GM21423 (cell line): ENCODE measurements at regions not wholly inside any gene's neighbourhood (a gene's known extent, or its start where the extent isn't known, plus 50 kb on each side); places are given as distances from the start of the nearest gene placed in this dataset.
"Not testable (repeated sequence)": the region's sequence is repeated elsewhere in the genome, so short reads cannot be mapped to it uniquely, and the experiment has no call there.

ENCODE experiments used
- ATAC-seq: cut with Tn5 transposase; IDR thresholded peaks from one replicate; pipeline ENCODE4 v1.9.1; 2021; ENCODE audit warnings: mild to moderate bottlenecking, moderate library complexity; ENCODE audit not compliant: unreplicated experiment

- ATAC-seq = no peak
These were observed 433.0 kb upstream of the RUNX1 start for GRCh38 chr21:35482096-35482495.

GRCh38 chr21:35481005-35481404 is 431.9 kb upstream of the RUNX1 start:
- no peak for ATAC-seq

- ATAC-seq = no peak
These were observed 430.4 kb upstream of the RUNX1 start for GRCh38 chr21:35479529-35479928.

GRCh38 chr21:35479065-35479448 is 430.0 kb upstream of the RUNX1 start:
- no peak for ATAC-seq

GRCh38 chr21:35478161-35479064 is 429.3 kb upstream of the RUNX1 start:
- no peak for ATAC-seq

GRCh38 chr21:35477622-35478021 is 428.5 kb upstream of the RUNX1 start:
- ATAC-seq = no peak

- no peak for ATAC-seq
These were observed 427.7 kb upstream of the RUNX1 start for GRCh38 chr21:35476621-35477395.

- no peak for ATAC-seq
These were observed 426.7 kb upstream of the RUNX1 start for GRCh38 chr21:35475762-35476161.

- no peak for ATAC-seq
These were observed 425.9 kb upstream of the RUNX1 start for GRCh38 chr21:35475009-35475408.

GRCh38 chr21:35473496-35473895 is 424.4 kb upstream of the RUNX1 start:
- no peak for ATAC-seq

GRCh38 chr21:35470522-35470921 is 421.4 kb upstream of the RUNX1 start:
- ATAC-seq = no peak

GRCh38 chr21:35469498-35469897 is 420.4 kb upstream of the RUNX1 start:
- ATAC-seq = no peak

GRCh38 chr21:35468991-35469390 is 419.9 kb upstream of the RUNX1 start:
- ATAC-seq = no peak

GRCh38 chr21:35467566-35467965 is 418.5 kb upstream of the RUNX1 start:
- ATAC-seq = no peak

- ATAC-seq = not testable (repeated sequence)
These were observed 417.6 kb upstream of the RUNX1 start for GRCh38 chr21:35466681-35467080.

GRCh38 chr21:35465741-35466140 is 416.6 kb upstream of the RUNX1 start:
- no peak for ATAC-seq

- ATAC-seq = no peak
These were observed 412.6 kb upstream of the RUNX1 start for GRCh38 chr21:35461700-35462099.

- no peak for ATAC-seq
These were observed 411.3 kb upstream of the RUNX1 start for GRCh38 chr21:35460441-35460840.

- no peak for ATAC-seq
These were observed 409.3 kb upstream of the RUNX1 start for GRCh38 chr21:35458405-35458804.

- ATAC-seq = no peak
These were observed 408.1 kb upstream of the RUNX1 start for GRCh38 chr21:35457097-35457804.

- no peak for ATAC-seq
These were observed 402.2 kb upstream of the RUNX1 start for GRCh38 chr21:35451276-35451675.
